Natural killer cell (primary cell): ENCODE measurements at regions not wholly inside any gene's neighbourhood (a gene's known extent, or its start where the extent isn't known, plus 50 kb on each side); places are given as distances from the start of the nearest gene placed in this dataset.

Experiments
- ATAC-seq, 3 donors: fragments of 150-1000 bp in 2 of 3; fragments of 200-7000 bp in 1 of 3; cut with Tn5 transposase; 1 replicate in 1 of 3; 2 replicates in 2 of 3; pipeline ENCODE4 v1.10.0; 2021; ENCODE audit warnings: mild to moderate bottlenecking in 2 of 3, moderate library complexity in 2 of 3
- DNase-seq, 2 donors: peaks; one replicate each; pipeline versions ENCODE4 v3.0.0 to v3.0.0-alpha.2; 2013 to 2021; ENCODE audit warnings: mixed read lengths in 1 of 2
- H3K27ac ChIP-seq: one replicate; pipeline ENCODE4 v1.5.1; 2013; ENCODE audit warnings: mild to moderate bottlenecking, low read length
- H3K27me3 ChIP-seq: one replicate; pipeline ENCODE4 v1.6.1; 2013; ENCODE audit warnings: low read length; ENCODE audit not compliant: control insufficient read depth, insufficient read depth
- H3K36me3 ChIP-seq: one replicate; pipeline ENCODE4 v1.6.1; 2013; ENCODE audit warnings: low read length; ENCODE audit not compliant: control insufficient read depth, insufficient read depth
- H3K4me1 ChIP-seq: one replicate; pipeline ENCODE4 v1.6.1; 2013; ENCODE audit warnings: low read length; ENCODE audit not compliant: control insufficient read depth, insufficient read depth
- H3K4me3 ChIP-seq: one replicate; pipeline ENCODE4 v1.5.1; 2013; ENCODE audit warnings: low read length
- H3K9me3 ChIP-seq: one replicate; pipeline ENCODE4 v1.6.1; 2013; ENCODE audit warnings: low read length; ENCODE audit not compliant: control insufficient read depth, insufficient read depth
- H3K27ac Mint-ChIP-seq, 2 donors: one replicate each; pipeline ENCODE4 v1.8.0; 2022; ENCODE audit warnings: mild to moderate bottlenecking in 2 of 2, mixed read lengths in 2 of 2, moderate library complexity in 1 of 2
- H3K27me3 Mint-ChIP-seq, 2 donors: one replicate each; pipeline ENCODE4 v1.8.0; 2022; ENCODE audit warnings: low read depth in 2 of 2, mixed read lengths in 2 of 2
- H3K36me3 Mint-ChIP-seq: one replicate; pipeline ENCODE4 v1.8.0; 2022; ENCODE audit warnings: mixed read lengths
- H3K4me1 Mint-ChIP-seq, 2 donors: one replicate each; pipeline ENCODE4 v1.8.0; 2022; ENCODE audit warnings: mixed read lengths in 2 of 2
- H3K4me3 Mint-ChIP-seq: one replicate; pipeline ENCODE4 v1.8.0; 2022; ENCODE audit warnings: mild to moderate bottlenecking, moderate library complexity, mixed read lengths
- H3K9me3 Mint-ChIP-seq, 2 donors: one replicate each; pipeline ENCODE4 v1.8.0; 2022; ENCODE audit warnings: mixed read lengths in 2 of 2
- WGBS: methylation state at CpG from one replicate; pipeline ENCODE4 v1.1.7; 2013; ENCODE audit warnings: missing lambda C conversion rate; ENCODE audit not compliant: insufficient coverage; 5-methylcytosine and 5-hydroxymethylcytosine counted together
- intact Hi-C: fragments of 100-400 bp; cut with micrococcal nuclease; formaldehyde crosslinking; loops from one replicate; pipeline ENCODE4 v1.14.2; 2022
- TF ChIP-seq, protein P1 (sequence below): fragments of 200-600 bp; IDR thresholded peaks from one replicate; pipeline ENCODE4 v1.8.0; 2022; ENCODE audit warnings: antibody characterized with exemption

DNA sequence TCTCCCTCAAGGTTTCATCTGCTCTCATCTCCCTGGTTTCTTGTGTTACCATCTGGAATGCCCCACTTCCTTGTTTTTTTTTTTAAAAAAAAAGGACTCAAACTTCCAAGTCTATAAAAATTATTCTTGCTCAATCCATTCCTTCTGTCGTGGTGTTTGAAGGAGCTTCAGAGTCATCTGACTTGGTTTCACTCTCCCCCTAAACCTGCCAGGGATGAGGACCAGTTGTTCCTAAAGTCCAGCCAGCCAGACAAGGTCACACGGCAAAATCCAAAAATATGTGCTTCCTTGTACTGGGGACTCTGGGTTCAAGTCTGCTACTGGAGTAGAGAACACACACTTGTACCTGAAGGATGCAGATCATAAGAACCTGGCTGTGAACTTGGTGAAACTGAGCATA is 84.5 kb upstream of the GPM6B start:
- Mint-ChIP-seq H3K9me3 (no peaks in the 10 kb centered on the region), H3K4me1 (no peaks in the 10 kb centered on the region), H3K4me3 (no peak overlapping the region), H3K36me3 (no peaks in the 10 kb centered on the region), H3K27ac (no peak overlapping the region), H3K27me3 (peaks cover 0 to 46% of the 10 kb centered on the region in 2 donors)
- H3K27ac ChIP-seq, result no peak overlapping the region
- intact Hi-C loops, result no loop called here
- WGBS, result 88% methylated on average over 2 of the region's 2 CpGs
- H3K27me3 ChIP-seq, result no peaks in the 10 kb centered on the region
- H3K36me3 ChIP-seq, result no peaks in the 10 kb centered on the region
- ATAC-seq (no peak), DNase-seq (no peak)
- TF ChIP-seq, protein P1, sequence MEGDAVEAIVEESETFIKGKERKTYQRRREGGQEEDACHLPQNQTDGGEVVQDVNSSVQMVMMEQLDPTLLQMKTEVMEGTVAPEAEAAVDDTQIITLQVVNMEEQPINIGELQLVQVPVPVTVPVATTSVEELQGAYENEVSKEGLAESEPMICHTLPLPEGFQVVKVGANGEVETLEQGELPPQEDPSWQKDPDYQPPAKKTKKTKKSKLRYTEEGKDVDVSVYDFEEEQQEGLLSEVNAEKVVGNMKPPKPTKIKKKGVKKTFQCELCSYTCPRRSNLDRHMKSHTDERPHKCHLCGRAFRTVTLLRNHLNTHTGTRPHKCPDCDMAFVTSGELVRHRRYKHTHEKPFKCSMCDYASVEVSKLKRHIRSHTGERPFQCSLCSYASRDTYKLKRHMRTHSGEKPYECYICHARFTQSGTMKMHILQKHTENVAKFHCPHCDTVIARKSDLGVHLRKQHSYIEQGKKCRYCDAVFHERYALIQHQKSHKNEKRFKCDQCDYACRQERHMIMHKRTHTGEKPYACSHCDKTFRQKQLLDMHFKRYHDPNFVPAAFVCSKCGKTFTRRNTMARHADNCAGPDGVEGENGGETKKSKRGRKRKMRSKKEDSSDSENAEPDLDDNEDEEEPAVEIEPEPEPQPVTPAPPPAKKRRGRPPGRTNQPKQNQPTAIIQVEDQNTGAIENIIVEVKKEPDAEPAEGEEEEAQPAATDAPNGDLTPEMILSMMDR, result no peak
- H3K4me3 ChIP-seq, result no peak overlapping the region
- H3K9me3 ChIP-seq, result no peaks in the 10 kb centered on the region
- H3K4me1 ChIP-seq, result no peaks in the 10 kb centered on the region

DNA sequence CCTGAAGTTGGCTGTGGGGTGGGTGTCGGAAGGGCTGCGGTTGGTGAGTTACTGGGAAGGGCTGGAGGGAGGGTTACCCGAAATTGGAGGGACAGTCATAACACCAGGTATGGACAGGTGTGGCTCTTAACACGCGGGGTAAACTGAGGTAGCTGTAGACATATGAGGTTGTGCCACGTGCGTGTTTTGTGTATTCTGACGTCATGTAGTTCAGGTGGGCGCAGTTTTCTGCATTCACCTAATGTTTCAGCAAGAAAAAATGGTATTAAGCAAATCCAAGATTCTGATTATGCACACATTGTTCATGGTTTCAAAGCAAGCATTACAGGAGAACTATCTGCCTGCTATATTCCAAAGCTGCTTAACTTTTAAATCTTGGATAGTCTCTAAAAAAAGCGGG is 83.5 kb upstream of the GPM6B start:
- TF ChIP-seq, protein P1, result no peak
- DNase-seq (no peak), ATAC-seq (no peak)
- no peaks in the 10 kb centered on the region for H3K36me3 ChIP-seq
- H3K9me3 ChIP-seq, result no peaks in the 10 kb centered on the region
- Mint-ChIP-seq H3K9me3 (no peaks in the 10 kb centered on the region), H3K27me3 (peaks cover 0 to 36% of the 10 kb centered on the region in 2 donors), H3K27ac (no peak overlapping the region), H3K4me3 (no peak overlapping the region), H3K4me1 (no peaks in the 10 kb centered on the region), H3K36me3 (no peaks in the 10 kb centered on the region)
- H3K27ac ChIP-seq, result no peak overlapping the region
- 91% methylated on average over 10 of the region's 10 CpGs for WGBS
- H3K4me3 ChIP-seq, result no peak overlapping the region
- intact Hi-C loops, result no loop called here
- no peaks in the 10 kb centered on the region for H3K27me3 ChIP-seq
- no peaks in the 10 kb centered on the region for H3K4me1 ChIP-seq

DNA sequence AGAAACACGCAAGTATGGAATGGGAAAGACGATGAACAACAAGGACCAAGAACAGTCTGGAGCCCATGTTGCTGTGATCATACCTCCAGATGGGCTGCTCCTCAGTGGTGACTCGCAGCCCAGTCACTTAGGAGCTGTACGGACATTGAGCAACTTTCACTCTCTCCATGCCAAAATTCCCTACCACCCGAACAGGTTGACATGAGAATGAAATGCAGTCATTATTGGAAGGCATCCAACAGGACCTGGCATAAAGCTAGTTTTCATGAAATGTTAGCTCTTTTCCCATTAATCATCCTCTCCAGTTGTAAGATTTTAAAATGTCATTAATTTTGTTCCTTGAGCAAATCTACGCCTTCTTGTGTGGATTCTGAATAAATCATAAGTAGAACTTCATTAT is 82.7 kb upstream of the GPM6B start:
- no peaks in the 10 kb centered on the region for H3K36me3 Mint-ChIP-seq
- TF ChIP-seq, protein P1, result no peak
- H3K4me1 Mint-ChIP-seq, result no peaks in the 10 kb centered on the region
- H3K4me3 ChIP-seq, result no peak overlapping the region
- no peak overlapping the region for H3K27ac Mint-ChIP-seq
- DNase-seq, result no peak
- intact Hi-C loops, result no loop called here
- no peaks in the 10 kb centered on the region for H3K9me3 ChIP-seq
- H3K27ac ChIP-seq, result no peak overlapping the region
- no peak overlapping the region for H3K4me3 Mint-ChIP-seq
- no peaks in the 10 kb centered on the region for H3K9me3 Mint-ChIP-seq
- ATAC-seq, result no peak
- no peaks in the 10 kb centered on the region for H3K27me3 ChIP-seq
- H3K36me3 ChIP-seq, result no peaks in the 10 kb centered on the region
- no peaks in the 10 kb centered on the region for H3K4me1 ChIP-seq
- WGBS, result 86% methylated on average over 5 of the region's 6 CpGs
- peaks cover 0 to 35% of the 10 kb centered on the region in 2 donors for H3K27me3 Mint-ChIP-seq

DNA sequence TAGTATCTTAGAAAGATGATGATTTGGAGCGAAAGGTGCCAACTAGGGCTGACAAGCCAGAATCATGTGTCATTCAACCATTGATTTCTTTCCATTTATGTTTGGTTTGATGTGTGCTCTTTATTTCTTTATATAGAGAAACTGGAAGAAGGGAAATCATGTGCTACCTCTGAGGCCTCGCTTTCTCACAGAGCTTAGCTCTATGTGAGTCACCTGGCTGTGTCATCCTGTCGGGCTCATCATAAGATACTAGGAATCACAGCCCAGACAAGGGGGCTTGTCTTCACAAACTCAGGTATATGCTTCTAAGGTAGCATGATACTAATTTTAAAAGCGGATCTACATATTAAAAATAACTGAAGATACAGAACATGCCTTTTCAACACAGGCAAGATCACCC is 81.7 kb upstream of the GPM6B start:
- H3K27ac Mint-ChIP-seq, result no peak overlapping the region
- no peaks in the 10 kb centered on the region for H3K27me3 ChIP-seq
- no peak overlapping the region for H3K4me3 ChIP-seq
- no peaks in the 10 kb centered on the region for H3K4me1 ChIP-seq
- peaks cover 0 to 35% of the 10 kb centered on the region in 2 donors for H3K27me3 Mint-ChIP-seq
- no peak overlapping the region for H3K4me3 Mint-ChIP-seq
- ATAC-seq, result no peak
- no peak overlapping the region for H3K27ac ChIP-seq
- no peaks in the 10 kb centered on the region for H3K9me3 Mint-ChIP-seq
- H3K4me1 Mint-ChIP-seq, result no peaks in the 10 kb centered on the region
- intact Hi-C loops, result no loop called here
- H3K36me3 Mint-ChIP-seq, result no peaks in the 10 kb centered on the region
- WGBS, result 0% methylated on average over 1 of the region's 4 CpGs
- H3K9me3 ChIP-seq, result no peaks in the 10 kb centered on the region
- TF ChIP-seq, protein P1, result no peak
- DNase-seq, result no peak
- no peaks in the 10 kb centered on the region for H3K36me3 ChIP-seq
